Activated naive CD8-positive, alpha-beta T cell treated with anti-CD3 and anti-CD28 coated beads, Interleukin-2, amount 10 ng/mL, durations not matched to agents 7 days and 5 days (primary cell): ENCODE measurements at regions not wholly inside any gene's neighbourhood (a gene's known extent, or its start where the extent isn't known, plus 50 kb on each side); places are given as distances from the start of the nearest gene placed in this dataset.
"Not testable (repeated sequence)": the region's sequence is repeated elsewhere in the genome, so short reads cannot be mapped to it uniquely, and the experiment has no call there.

ENCODE experiments used
- ATAC-seq: fragments of 150-1000 bp; cut with Tn5 transposase; one replicate; pipeline ENCODE4 v1.10.0; 2021; ENCODE audit warnings: low read depth, moderate library complexity
- POLR2A ChIA-PET: fragments of 350-600 bp; sonication (Branson Sonifier 250); formaldehyde crosslinking; loops from one replicate; lab custom pipeline; 2021; ENCODE audit warnings: antibody characterized with exemption; lab: Charles Lee
- DNase-seq: peaks from one replicate; pipeline ENCODE4 v3.0.0; 2021
- H3K27ac Mint-ChIP-seq: one replicate; pipeline ENCODE4 v1.8.0; 2022; ENCODE audit warnings: mild to moderate bottlenecking, mixed read lengths
- H3K27me3 Mint-ChIP-seq: one replicate; pipeline ENCODE4 v1.8.0; 2022; ENCODE audit warnings: mild to moderate bottlenecking, moderate library complexity, mixed read lengths
- H3K36me3 Mint-ChIP-seq: one replicate; pipeline ENCODE4 v1.8.0; 2021; ENCODE audit warnings: mild to moderate bottlenecking, mixed read lengths
- H3K4me1 Mint-ChIP-seq: one replicate; pipeline ENCODE4 v1.8.0; 2021; ENCODE audit warnings: mixed read lengths
- H3K4me3 Mint-ChIP-seq: one replicate; pipeline ENCODE4 v1.8.0; 2022; ENCODE audit warnings: mild to moderate bottlenecking, moderate library complexity, mixed read lengths
- H3K9me3 Mint-ChIP-seq: one replicate; pipeline ENCODE4 v1.8.0; 2021; ENCODE audit warnings: mixed read lengths

DNA sequence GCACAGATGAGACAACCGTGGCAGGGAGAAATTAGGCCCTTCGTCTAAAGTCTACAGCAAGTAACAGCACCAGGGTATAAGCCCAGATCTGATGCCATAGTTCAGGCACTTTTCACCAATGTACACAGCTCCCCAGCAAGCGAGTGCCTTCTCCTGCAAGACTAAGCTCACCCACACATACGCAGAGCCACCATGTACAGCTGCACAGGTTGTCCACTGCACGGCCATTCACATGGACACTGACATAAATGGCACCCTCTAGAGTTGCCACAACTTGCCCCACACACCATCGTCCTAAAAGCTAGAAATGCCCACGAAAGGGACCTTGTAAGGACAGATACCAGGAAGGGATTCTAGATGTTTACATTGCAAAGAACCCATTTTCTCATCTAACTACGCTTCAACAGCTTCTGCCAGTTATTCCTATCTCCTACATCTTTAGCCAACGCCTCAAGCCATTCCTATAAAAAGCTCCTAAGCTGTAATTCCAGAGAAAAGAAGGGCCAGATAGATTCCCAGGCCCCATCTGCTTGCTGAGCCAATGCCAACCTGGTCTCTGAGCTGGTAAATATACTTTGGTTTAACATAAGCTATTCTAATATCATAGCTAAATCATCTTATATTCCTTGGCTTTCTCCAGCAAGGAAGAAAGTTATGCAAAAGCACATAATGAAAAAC lies 174.0 kb upstream of the KAZN start:
- ATAC-seq: no peak
- POLR2A ChIA-PET: no interaction called here
- H3K9me3 Mint-ChIP-seq: no peaks in the 10 kb centered on the region
- no peak overlapping the region for H3K4me3 Mint-ChIP-seq
- H3K27ac Mint-ChIP-seq: no peak overlapping the region
- no peaks in the 10 kb centered on the region for H3K36me3 Mint-ChIP-seq
- no peaks in the 10 kb centered on the region for H3K27me3 Mint-ChIP-seq
- H3K4me1 Mint-ChIP-seq: no peaks in the 10 kb centered on the region
- DNase-seq: no peak

DNA sequence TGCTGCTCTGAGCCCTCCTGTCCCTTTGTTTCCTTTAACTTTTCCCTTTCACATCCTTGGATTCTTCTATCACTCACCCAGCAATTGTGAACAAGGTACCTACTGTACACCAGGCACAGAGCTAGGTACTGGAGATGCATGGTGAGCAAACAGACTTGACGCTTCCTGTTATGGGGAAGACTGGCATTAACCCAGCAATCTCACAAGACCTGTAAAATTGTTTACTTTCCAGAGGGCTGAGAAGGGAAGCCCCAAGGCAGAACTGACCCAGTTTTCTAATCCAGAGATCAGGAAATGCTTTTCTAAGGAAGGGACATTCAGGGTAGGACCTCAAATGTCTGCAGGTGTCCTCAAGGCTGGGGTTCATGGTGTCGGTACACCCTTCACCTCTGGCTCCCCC lies 171.6 kb upstream of the KAZN start:
- Mint-ChIP-seq H3K36me3 (no peaks in the 10 kb centered on the region), H3K9me3 (peaks cover 2% of the 10 kb centered on the region), H3K4me3 (no peak overlapping the region), H3K27ac (no peak overlapping the region), H3K4me1 (no peaks in the 10 kb centered on the region), H3K27me3 (no peaks in the 10 kb centered on the region)
- ATAC-seq (no peak), DNase-seq (no peak)
- POLR2A ChIA-PET: no interaction called here

GRCh38 chr1:14429577-14429976 lies 168.9 kb upstream of the KAZN start:
- H3K27ac Mint-ChIP-seq: no peak overlapping the region
- no peaks in the 10 kb centered on the region for H3K4me1 Mint-ChIP-seq
- DNase-seq: no peak
- ATAC-seq: no peak
- no peaks in the 10 kb centered on the region for H3K36me3 Mint-ChIP-seq
- no peaks in the 10 kb centered on the region for H3K27me3 Mint-ChIP-seq
- H3K4me3 Mint-ChIP-seq: no peak overlapping the region
- POLR2A ChIA-PET: no interaction called here
- H3K9me3 Mint-ChIP-seq: peaks cover 2% of the 10 kb centered on the region

DNA sequence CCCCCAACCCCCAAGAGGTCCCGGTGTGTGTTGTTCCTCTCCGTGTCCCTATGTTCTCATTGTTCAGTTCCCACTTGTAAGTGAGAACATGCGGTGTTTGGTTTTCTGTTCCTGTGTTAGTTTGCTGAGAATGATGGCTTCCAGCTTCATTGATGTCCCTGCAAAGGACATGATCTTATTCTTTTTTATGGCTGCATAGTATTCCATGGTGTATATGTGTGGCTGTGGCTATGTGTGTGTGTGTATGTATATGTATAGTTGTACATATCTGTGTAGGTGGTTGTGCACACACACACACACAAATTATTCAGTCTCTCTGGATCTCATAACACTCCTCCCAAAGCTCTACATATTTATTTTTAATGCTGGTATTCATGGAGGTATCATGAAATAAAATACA lies 165.8 kb upstream of the KAZN start:
- H3K9me3 Mint-ChIP-seq, DNase-seq, ATAC-seq, H3K27me3 Mint-ChIP-seq, POLR2A ChIA-PET, H3K4me1 Mint-ChIP-seq, H3K36me3 Mint-ChIP-seq, H3K27ac Mint-ChIP-seq, H3K4me3 Mint-ChIP-seq: not testable (repeated sequence)

GRCh38 chr1:14435368-14436023 lies 163.0 kb upstream of the KAZN start:
- Mint-ChIP-seq H3K27me3 (no peaks in the 10 kb centered on the region), H3K36me3 (no peaks in the 10 kb centered on the region), H3K27ac (no peak overlapping the region), H3K4me3 (no peak overlapping the region), H3K4me1 (no peaks in the 10 kb centered on the region), H3K9me3 (no peaks in the 10 kb centered on the region)
- POLR2A ChIA-PET: no interaction called here
- DNase-seq: no peak
- no peak for ATAC-seq

- POLR2A ChIA-PET: no interaction called here
- no peak overlapping the region for H3K4me3 Mint-ChIP-seq
Measured at GRCh38 chr1:14437417-14437918, 161.0 kb upstream of the KAZN start.

GRCh38 chr1:14438127-14438769 lies 160.2 kb upstream of the KAZN start:
- H3K4me3 Mint-ChIP-seq: no peak overlapping the region
- no peak overlapping the region for H3K27ac Mint-ChIP-seq
- no peak for ATAC-seq
- H3K36me3 Mint-ChIP-seq: no peaks in the 10 kb centered on the region
- POLR2A ChIA-PET: no interaction called here
- H3K27me3 Mint-ChIP-seq: no peaks in the 10 kb centered on the region
- no peaks in the 10 kb centered on the region for H3K4me1 Mint-ChIP-seq
- DNase-seq: no peak
- H3K9me3 Mint-ChIP-seq: no peaks in the 10 kb centered on the region

More at GRCh38 chr1:14437417-14437918, 161.0 kb upstream of the KAZN start:
- DNase-seq (no peak), ATAC-seq (no peak)
- H3K4me1 Mint-ChIP-seq: no peaks in the 10 kb centered on the region
- H3K27ac Mint-ChIP-seq: no peak overlapping the region
- H3K9me3 Mint-ChIP-seq: no peaks in the 10 kb centered on the region
- no peaks in the 10 kb centered on the region for H3K36me3 Mint-ChIP-seq
- H3K27me3 Mint-ChIP-seq: no peaks in the 10 kb centered on the region

- no peaks in the 10 kb centered on the region for H3K27me3 Mint-ChIP-seq
- POLR2A ChIA-PET: no interaction called here
- H3K4me3 Mint-ChIP-seq: no peak overlapping the region
- H3K27ac Mint-ChIP-seq: no peak overlapping the region
- no peaks in the 10 kb centered on the region for H3K9me3 Mint-ChIP-seq
- H3K36me3 Mint-ChIP-seq: no peaks in the 10 kb centered on the region
- ATAC-seq: no peak
- no peak for DNase-seq
- no peaks in the 10 kb centered on the region for H3K4me1 Mint-ChIP-seq
Measured at GRCh38 chr1:14439015-14439414, 159.5 kb upstream of the KAZN start.

DNA sequence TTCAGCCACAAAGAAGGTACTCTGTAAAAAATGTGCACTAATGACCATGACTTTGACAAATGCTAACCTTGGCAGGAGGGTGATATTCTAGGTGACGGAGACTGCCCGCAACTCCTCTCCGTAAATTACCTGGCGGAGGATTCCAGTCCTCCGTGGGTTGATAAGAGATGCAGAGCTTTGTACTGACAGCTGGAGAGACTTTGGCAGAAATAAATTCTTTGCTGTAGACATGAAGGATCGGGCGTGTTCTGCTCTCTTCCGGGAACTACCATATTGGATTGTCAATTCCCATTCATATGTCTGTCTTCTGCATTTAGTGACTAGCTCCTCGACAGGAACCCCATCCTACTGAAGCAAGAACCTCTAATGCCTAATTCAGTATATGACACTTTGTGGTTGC lies 158.3 kb upstream of the KAZN start:
- POLR2A ChIA-PET: no interaction called here
- DNase-seq: no peak
- Mint-ChIP-seq H3K4me1 (no peaks in the 10 kb centered on the region), H3K27me3 (no peaks in the 10 kb centered on the region), H3K27ac (no peak overlapping the region), H3K36me3 (no peaks in the 10 kb centered on the region), H3K4me3 (no peak overlapping the region), H3K9me3 (no peaks in the 10 kb centered on the region)
- no peak for ATAC-seq

- no peak for ATAC-seq
Measured at GRCh38 chr1:14440731-14441130, 157.8 kb upstream of the KAZN start.

GRCh38 chr1:14441302-14441741 lies 157.2 kb upstream of the KAZN start:
- POLR2A ChIA-PET: no interaction called here
- Mint-ChIP-seq H3K27me3 (no peaks in the 10 kb centered on the region), H3K36me3 (no peaks in the 10 kb centered on the region), H3K27ac (no peak overlapping the region), H3K4me1 (no peaks in the 10 kb centered on the region), H3K9me3 (no peaks in the 10 kb centered on the region), H3K4me3 (no peak overlapping the region)
- DNase-seq: no peak
- ATAC-seq: no peak

More at GRCh38 chr1:14440731-14441130, 157.8 kb upstream of the KAZN start:
- Mint-ChIP-seq H3K4me1 (no peaks in the 10 kb centered on the region), H3K4me3 (no peak overlapping the region), H3K9me3 (no peaks in the 10 kb centered on the region), H3K27ac (no peak overlapping the region), H3K36me3 (no peaks in the 10 kb centered on the region), H3K27me3 (no peaks in the 10 kb centered on the region)
- POLR2A ChIA-PET: no interaction called here
- no peak for DNase-seq

DNA sequence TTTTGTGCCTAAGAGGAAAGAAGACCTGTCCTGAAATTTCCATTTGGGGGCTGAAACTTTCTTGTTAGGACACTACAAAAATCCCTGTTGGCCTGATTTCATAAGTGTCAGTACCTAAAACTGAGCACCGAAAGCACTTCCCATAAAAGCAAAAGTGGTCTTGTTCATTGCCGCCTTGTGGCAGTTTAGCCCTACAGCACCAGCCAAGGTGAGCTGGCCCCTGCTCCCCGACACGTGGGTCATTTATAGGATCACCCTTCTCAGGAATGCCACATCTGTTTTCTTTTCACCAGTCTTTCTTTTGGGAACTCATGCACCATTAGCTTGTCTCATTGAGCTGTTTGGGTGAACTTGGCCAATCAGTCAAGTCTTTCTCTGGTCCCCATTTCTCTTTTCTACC lies 155.8 kb upstream of the KAZN start:
- DNase-seq (no peak), ATAC-seq (no peak)
- Mint-ChIP-seq H3K4me1 (no peaks in the 10 kb centered on the region), H3K9me3 (no peaks in the 10 kb centered on the region), H3K27me3 (no peaks in the 10 kb centered on the region), H3K36me3 (no peaks in the 10 kb centered on the region), H3K4me3 (no peak overlapping the region), H3K27ac (no peak overlapping the region)
- POLR2A ChIA-PET: no interaction called here

DNA sequence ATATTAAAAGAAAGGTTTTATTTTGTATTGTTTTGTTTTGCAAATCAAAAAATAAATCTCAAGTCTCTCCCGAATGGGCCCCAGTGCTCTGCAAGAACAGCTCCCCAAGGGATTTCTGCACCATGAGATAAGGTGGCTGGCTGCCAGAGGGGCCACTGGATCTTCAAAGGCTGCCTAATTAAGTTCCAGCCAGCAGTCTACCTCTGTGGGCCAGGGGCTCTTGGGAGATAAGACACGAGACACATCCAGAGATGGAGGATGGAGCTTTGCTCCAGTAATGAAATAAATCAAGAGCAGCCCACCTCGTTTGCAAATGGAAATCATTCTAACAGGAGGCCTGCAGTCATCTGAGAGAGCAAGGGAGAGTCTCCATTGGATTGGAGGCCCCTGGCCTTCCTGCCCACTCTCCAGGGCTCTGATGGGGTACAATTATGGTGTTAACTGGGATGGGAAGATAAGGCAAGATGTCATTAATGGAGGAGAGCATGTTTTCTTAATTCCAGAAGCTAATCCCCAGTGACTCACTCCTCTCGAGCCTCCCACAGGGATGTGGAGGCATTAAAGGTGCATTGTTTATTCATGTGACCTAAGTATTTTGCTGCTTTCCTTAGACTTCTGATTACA lies 155.2 kb upstream of the KAZN start:
- no peaks in the 10 kb centered on the region for H3K4me1 Mint-ChIP-seq
- ATAC-seq: no peak
- POLR2A ChIA-PET: no interaction called here
- H3K27ac Mint-ChIP-seq: no peak overlapping the region
- H3K9me3 Mint-ChIP-seq: no peaks in the 10 kb centered on the region
- H3K27me3 Mint-ChIP-seq: no peaks in the 10 kb centered on the region
- no peaks in the 10 kb centered on the region for H3K36me3 Mint-ChIP-seq
- no peak for DNase-seq
- H3K4me3 Mint-ChIP-seq: no peak overlapping the region
